ENCODE measurements at regions not wholly inside any gene's neighbourhood (a gene's known extent, or its start where the extent isn't known, plus 50 kb on each side); places are given as distances from the start of the nearest gene placed in this dataset.

DNA sequence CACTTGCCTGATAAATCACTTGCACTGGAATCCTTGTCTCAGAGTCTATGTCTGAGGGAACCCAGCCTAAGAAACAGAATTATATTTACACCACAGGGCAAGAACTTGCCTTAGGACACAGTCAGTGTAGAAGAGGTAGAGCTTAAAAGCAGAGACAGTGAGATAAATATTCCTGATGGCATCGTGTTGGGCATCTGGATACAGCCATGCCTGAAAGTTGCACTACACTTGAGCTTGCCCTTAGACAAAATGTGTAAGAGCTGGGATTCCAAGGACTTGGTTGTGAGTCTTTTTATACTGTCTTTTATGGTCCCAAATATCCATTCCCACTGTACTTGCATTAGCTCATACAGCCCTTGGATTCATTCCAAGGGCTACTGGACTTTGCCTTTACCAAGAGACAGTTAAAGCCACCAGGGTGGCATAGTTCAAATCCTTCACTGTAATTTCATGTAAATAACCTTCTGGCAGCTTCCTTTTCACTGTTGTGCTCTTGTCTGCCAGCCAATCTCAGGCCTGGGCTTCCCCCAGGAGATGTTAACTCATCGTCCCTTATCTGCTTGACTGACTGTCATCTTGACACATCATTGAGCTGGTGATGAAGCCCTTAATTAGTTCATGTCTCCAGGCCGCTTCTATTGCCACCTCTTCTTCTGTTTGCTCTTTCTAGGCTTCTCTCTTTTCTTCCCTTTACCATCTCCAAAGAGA lies 577.9 kb upstream of the TBX3 start:
- Histone ChIP-seq H3K4me2 (ENCODE audit: unreplicated experiment) (no peak overlapping the region), H3K4me1 (ENCODE audit: insufficient read depth) (peaks cover 18% of the 10 kb centered on the region), H3K27ac (no peak overlapping the region), H3K9me3 (ENCODE audit: low read depth) (no peaks in the 10 kb centered on the region), H3K79me2 (ENCODE audit: insufficient read depth) (no peaks in the 10 kb centered on the region), H4K20me1 (ENCODE audit: insufficient read depth) (no peaks in the 10 kb centered on the region), H3K9ac (no peak overlapping the region), H2AFZ (no peak overlapping the region), H3K9me2 (ENCODE audit: insufficient read depth) (no peaks in the 10 kb centered on the region), H3K27me3 (replicated peaks; ENCODE audit: insufficient read depth) (no peaks in the 10 kb centered on the region), H3F3A (ENCODE audit: insufficient read depth) (peaks cover 7% of the 10 kb centered on the region; the same call in 1 of the 2 replicates), H3K36me3 (ENCODE audit: low read depth) (no peaks in the 10 kb centered on the region), H3K4me3 (no peak overlapping the region)
- DNase-seq, result peak; percentile 17
- no peak for TF ChIP-seq EZH2 (IDR thresholded peaks at IDR 0.05; ENCODE audit: insufficient read depth, poor library complexity, severe bottlenecking)
- no peak for TF ChIP-seq EZH2phosphoT487 (IDR thresholded peaks at IDR 0.05; ENCODE audit: insufficient read depth, low read depth)
- WGBS, 2 experiments (ENCODE audit: low coverage in 1 of 2, low lambda C conversion rate in 2 of 2, missing lambda C conversion rate in 2 of 2), result 76 to 83% methylated on average over 3 of the region's 3 CpGs
- in situ Hi-C loops (cut with MboI), result no loop called here

DNA sequence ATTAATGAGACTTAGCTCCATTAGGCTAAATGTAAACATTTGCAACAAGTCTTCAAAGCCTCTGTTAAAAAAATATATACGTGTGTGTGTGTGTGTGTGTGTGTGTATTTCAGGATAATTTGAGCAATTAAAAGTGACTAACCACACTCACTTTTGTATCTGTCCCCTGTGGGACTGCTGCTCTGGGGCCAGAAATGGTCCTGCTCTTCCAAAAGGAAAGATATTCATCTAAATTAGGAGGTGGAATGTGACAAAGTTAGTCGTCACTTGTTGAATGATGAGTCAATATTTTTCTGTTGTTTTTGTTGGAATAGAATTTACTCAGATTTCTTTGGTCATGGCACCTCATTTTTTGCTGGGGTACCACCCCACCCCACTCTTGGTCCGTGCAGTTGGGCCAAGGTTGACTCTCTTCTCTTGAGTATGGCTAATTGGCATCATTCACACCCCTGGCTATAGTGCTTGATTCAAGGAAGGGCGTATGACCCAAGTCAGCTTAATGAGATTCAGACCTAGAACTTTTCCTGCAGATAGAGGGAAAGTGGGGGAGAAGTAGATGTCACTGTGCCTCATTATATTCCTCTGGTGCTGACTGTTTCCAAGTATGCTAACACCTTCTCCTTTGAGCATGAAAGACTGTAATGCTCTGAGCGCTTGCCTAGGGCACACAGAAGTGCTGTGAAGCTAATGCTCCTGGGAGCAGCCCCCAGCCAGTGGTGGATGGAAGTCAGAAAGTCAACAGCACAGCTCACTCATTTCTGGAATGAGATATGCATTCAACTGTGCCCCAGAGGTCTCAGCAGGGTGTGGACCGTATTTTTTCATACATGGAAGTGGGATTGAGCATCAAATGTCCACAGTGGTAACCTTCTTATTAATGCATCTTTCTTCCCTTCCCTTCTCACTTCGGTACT lies 577.0 kb upstream of the TBX3 start:
- Histone ChIP-seq H2AFZ (no peak overlapping the region), H3K9me2 (ENCODE audit: insufficient read depth) (no peaks in the 10 kb centered on the region), H3K9me3 (ENCODE audit: low read depth) (no peaks in the 10 kb centered on the region), H3K36me3 (ENCODE audit: low read depth) (no peaks in the 10 kb centered on the region), H3K4me2 (ENCODE audit: unreplicated experiment) (no peak overlapping the region), H3K4me3 (no peak overlapping the region), H3K27me3 (replicated peaks; ENCODE audit: insufficient read depth) (no peaks in the 10 kb centered on the region), H3F3A (ENCODE audit: insufficient read depth) (peaks cover 7% of the 10 kb centered on the region; the same call in 1 of the 2 replicates), H3K4me1 (ENCODE audit: insufficient read depth) (peaks cover 18% of the 10 kb centered on the region), H4K20me1 (ENCODE audit: insufficient read depth) (no peaks in the 10 kb centered on the region), H3K9ac (no peak overlapping the region), H3K27ac (no peak overlapping the region), H3K79me2 (ENCODE audit: insufficient read depth) (no peaks in the 10 kb centered on the region)
- TF ChIP-seq EZH2 (IDR thresholded peaks at IDR 0.05; ENCODE audit: insufficient read depth, poor library complexity, severe bottlenecking), result no peak
- TF ChIP-seq EZH2phosphoT487 (IDR thresholded peaks at IDR 0.05; ENCODE audit: insufficient read depth, low read depth), result no peak
- DNase-seq, result peak; percentile 20
- WGBS, 2 experiments (ENCODE audit: low coverage in 1 of 2, low lambda C conversion rate in 2 of 2, missing lambda C conversion rate in 2 of 2), result 50 to 52% methylated on average over 7 of the region's 7 CpGs
- in situ Hi-C loops (cut with MboI), result no loop called here

DNA sequence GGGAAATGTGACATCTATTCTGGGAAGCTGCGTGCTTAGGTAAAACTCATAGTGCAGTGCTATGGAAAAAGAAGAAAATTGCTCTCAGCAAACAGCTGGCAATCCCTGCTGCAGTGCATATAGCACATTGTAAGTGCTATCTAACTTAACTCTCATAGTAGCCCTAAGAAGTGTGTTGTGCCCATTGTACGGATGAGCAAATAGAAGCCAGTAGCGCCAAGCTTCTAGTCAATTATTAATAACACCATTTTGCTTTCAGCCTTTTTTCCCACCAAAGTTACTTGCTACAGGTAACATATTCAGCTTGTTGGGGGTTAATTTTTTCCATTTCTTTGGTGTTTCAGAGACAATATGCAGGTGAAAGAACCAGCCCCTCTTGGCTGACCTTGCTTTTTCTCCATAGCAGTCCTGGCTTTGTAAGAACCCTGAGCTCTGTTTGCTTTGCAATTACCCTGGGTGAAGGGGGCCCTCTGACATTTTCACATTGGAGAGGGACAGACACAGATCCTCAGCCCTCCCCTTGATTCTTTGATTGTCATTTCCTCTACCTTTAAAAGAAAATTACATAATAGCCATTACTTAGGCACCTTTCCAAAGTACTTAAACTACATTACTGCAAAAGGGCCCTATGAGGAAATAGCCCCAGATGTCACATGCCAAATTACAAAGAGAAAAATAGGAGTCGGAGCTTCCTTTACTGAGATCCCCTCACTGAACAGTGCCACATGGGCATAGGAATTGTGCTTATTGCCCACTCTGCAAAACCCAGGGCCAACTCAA lies 576.2 kb upstream of the TBX3 start:
- TF ChIP-seq EZH2phosphoT487 (IDR thresholded peaks at IDR 0.05; ENCODE audit: insufficient read depth, low read depth), result no peak
- no peak for TF ChIP-seq EZH2 (IDR thresholded peaks at IDR 0.05; ENCODE audit: insufficient read depth, poor library complexity, severe bottlenecking)
- Histone ChIP-seq H3K9me2 (ENCODE audit: insufficient read depth) (no peaks in the 10 kb centered on the region), H2AFZ (no peak overlapping the region), H3K36me3 (ENCODE audit: low read depth) (no peaks in the 10 kb centered on the region), H3K79me2 (ENCODE audit: insufficient read depth) (no peaks in the 10 kb centered on the region), H3K4me3 (no peak overlapping the region), H3K9me3 (ENCODE audit: low read depth) (no peaks in the 10 kb centered on the region), H4K20me1 (ENCODE audit: insufficient read depth) (no peaks in the 10 kb centered on the region), H3K27ac (no peak overlapping the region), H3K9ac (no peak overlapping the region), H3K27me3 (replicated peaks; ENCODE audit: insufficient read depth) (no peaks in the 10 kb centered on the region), H3K4me1 (ENCODE audit: insufficient read depth) (peaks cover 18% of the 10 kb centered on the region), H3F3A (ENCODE audit: insufficient read depth) (peaks cover 7% of the 10 kb centered on the region; the same call in 1 of the 2 replicates), H3K4me2 (ENCODE audit: unreplicated experiment) (no peak overlapping the region)
- in situ Hi-C loops (cut with MboI), result no loop called here
- no peak for DNase-seq
- 95 to 97% methylated on average over 4 of the region's 4 CpGs for WGBS, 2 experiments (ENCODE audit: low coverage in 1 of 2, low lambda C conversion rate in 2 of 2, missing lambda C conversion rate in 2 of 2)

DNA sequence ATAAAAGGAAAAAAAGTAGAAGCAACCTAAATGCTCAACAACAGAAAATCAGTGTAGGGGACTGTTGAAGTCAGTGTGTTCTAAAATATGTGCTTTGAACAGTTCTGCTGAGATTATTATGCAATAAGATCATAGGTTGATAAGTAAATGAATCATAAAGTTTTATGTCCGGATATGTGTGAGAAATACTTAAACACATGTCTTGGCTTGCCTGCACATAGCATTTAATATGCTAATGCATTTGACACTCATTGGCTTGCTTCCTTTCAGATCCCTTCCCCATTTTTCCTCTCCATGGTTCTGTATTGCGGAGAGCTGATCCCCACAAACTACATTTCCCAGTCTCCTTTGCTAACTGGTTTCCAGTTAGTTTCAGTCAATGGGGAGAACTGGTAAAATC lies 573.8 kb upstream of the TBX3 start:
- Histone ChIP-seq H2AFZ (no peak overlapping the region), H3K79me2 (ENCODE audit: insufficient read depth) (no peaks in the 10 kb centered on the region), H3F3A (ENCODE audit: insufficient read depth) (peaks cover 7% of the 10 kb centered on the region; the same call in 1 of the 2 replicates), H4K20me1 (ENCODE audit: insufficient read depth) (no peaks in the 10 kb centered on the region), H3K4me3 (no peak overlapping the region), H3K9ac (no peak overlapping the region), H3K4me2 (ENCODE audit: unreplicated experiment) (peak overlapping the region; percentile 22), H3K9me2 (ENCODE audit: insufficient read depth) (no peaks in the 10 kb centered on the region), H3K4me1 (ENCODE audit: insufficient read depth) (peaks cover 18% of the 10 kb centered on the region), H3K27ac (no peak overlapping the region), H3K27me3 (replicated peaks; ENCODE audit: insufficient read depth) (no peaks in the 10 kb centered on the region), H3K9me3 (ENCODE audit: low read depth) (no peaks in the 10 kb centered on the region), H3K36me3 (ENCODE audit: low read depth) (no peaks in the 10 kb centered on the region)
- peak; percentile 70 for DNase-seq
- TF ChIP-seq EZH2phosphoT487 (IDR thresholded peaks at IDR 0.05; ENCODE audit: insufficient read depth, low read depth), result no peak
- no peak for TF ChIP-seq EZH2 (IDR thresholded peaks at IDR 0.05; ENCODE audit: insufficient read depth, poor library complexity, severe bottlenecking)
- in situ Hi-C loops (cut with MboI), result no loop called here
- WGBS, 2 experiments (ENCODE audit: low coverage in 1 of 2, low lambda C conversion rate in 2 of 2, missing lambda C conversion rate in 2 of 2), result 50 to 52% methylated on average over 2 of the region's 2 CpGs

Data from GM23248 (cell line).